ENCODE measurements at regions not wholly inside any gene's neighbourhood (a gene's known extent, or its start where the extent isn't known, plus 50 kb on each side); places are given as distances from the start of the nearest gene placed in this dataset.

- TF ChIP-seq CTCF (IDR thresholded peaks at IDR 0.05; ENCODE audit: low read depth, low read length, missing input control), result no peak
- no peak for TF ChIP-seq MAX (IDR thresholded peaks at IDR 0.05)
- TF ChIP-seq HNF4G (IDR thresholded peaks at IDR 0.05), result no peak
- TF ChIP-seq YY1 (IDR thresholded peaks at IDR 0.05), result no peak
- TF ChIP-seq ATF3 (IDR thresholded peaks at IDR 0.05), result no peak
These were observed 141.1 kb upstream of the PRSS16 start for GRCh38 chr6:27106382-27106781.
